PC-9 (cell line): ENCODE measurements at regions not wholly inside any gene's neighbourhood (a gene's known extent, or its start where the extent isn't known, plus 50 kb on each side); places are given as distances from the start of the nearest gene placed in this dataset.

Source experiments
- EZH2 ChIP-seq: fragments of 200-600 bp; sonication (generic); IDR thresholded peaks from 2 replicates; pipeline ENCODE4 v1.8.0; 2017; ENCODE audit warnings: antibody characterized with exemption, low read depth
- TF ChIP-seq, protein P1 (sequence below): fragments of 200-600 bp; sonication (generic); conservative IDR thresholded peaks from 2 replicates; pipeline ENCODE4 v1.6.1; 2017; ENCODE audit warnings: mixed run types, antibody characterized with exemption, mild to moderate bottlenecking, moderate library complexity

DNA sequence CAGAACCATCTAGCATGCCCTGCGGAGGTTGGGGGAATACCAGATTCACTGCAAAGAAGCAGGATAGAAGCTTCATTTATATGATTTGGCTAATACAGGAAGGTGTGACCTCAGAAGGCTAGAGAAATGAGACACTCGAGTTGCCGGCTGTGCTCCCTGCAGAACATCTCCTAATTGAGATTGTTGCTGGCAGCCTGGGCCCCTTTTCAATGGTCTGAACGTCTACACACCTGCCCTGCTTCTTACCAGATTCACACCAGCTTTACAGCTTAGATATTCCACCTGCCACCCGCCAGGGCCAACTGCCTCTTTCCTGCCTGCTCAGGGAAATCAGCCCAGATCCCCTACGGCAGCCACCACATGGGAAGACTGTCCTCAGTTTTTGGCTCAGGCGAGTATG, 475.3 kb upstream of the AUTS2 start:
- TF ChIP-seq, protein P1, sequence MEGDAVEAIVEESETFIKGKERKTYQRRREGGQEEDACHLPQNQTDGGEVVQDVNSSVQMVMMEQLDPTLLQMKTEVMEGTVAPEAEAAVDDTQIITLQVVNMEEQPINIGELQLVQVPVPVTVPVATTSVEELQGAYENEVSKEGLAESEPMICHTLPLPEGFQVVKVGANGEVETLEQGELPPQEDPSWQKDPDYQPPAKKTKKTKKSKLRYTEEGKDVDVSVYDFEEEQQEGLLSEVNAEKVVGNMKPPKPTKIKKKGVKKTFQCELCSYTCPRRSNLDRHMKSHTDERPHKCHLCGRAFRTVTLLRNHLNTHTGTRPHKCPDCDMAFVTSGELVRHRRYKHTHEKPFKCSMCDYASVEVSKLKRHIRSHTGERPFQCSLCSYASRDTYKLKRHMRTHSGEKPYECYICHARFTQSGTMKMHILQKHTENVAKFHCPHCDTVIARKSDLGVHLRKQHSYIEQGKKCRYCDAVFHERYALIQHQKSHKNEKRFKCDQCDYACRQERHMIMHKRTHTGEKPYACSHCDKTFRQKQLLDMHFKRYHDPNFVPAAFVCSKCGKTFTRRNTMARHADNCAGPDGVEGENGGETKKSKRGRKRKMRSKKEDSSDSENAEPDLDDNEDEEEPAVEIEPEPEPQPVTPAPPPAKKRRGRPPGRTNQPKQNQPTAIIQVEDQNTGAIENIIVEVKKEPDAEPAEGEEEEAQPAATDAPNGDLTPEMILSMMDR: no peak
- TF ChIP-seq EZH2: no peak
